ENCODE measurements at regions not wholly inside any gene's neighbourhood (a gene's known extent, or its start where the extent isn't known, plus 50 kb on each side); places are given as distances from the start of the nearest gene placed in this dataset.
"Not testable (repeated sequence)": the region's sequence is repeated elsewhere in the genome, so short reads cannot be mapped to it uniquely, and the experiment has no call there.

GRCh38 chr21:35475009-35475408 lies 425.9 kb upstream of the RUNX1 start:
- DNase-seq (ENCODE audit: low read depth, low spot score): no peak
- no peak overlapping the region for H3K4me3 ChIP-seq (ENCODE audit: low read depth, low read length)
- in situ Hi-C loops (cut with HindIII; ENCODE audit: low sequenced_read_pairs): no loop called here
- TF ChIP-seq, protein P1, sequence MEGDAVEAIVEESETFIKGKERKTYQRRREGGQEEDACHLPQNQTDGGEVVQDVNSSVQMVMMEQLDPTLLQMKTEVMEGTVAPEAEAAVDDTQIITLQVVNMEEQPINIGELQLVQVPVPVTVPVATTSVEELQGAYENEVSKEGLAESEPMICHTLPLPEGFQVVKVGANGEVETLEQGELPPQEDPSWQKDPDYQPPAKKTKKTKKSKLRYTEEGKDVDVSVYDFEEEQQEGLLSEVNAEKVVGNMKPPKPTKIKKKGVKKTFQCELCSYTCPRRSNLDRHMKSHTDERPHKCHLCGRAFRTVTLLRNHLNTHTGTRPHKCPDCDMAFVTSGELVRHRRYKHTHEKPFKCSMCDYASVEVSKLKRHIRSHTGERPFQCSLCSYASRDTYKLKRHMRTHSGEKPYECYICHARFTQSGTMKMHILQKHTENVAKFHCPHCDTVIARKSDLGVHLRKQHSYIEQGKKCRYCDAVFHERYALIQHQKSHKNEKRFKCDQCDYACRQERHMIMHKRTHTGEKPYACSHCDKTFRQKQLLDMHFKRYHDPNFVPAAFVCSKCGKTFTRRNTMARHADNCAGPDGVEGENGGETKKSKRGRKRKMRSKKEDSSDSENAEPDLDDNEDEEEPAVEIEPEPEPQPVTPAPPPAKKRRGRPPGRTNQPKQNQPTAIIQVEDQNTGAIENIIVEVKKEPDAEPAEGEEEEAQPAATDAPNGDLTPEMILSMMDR (IDR thresholded peaks at IDR 0.05; ENCODE audit: low read depth, low read length): no peak

GRCh38 chr21:35473496-35473895 lies 424.4 kb upstream of the RUNX1 start:
- no peak for DNase-seq (ENCODE audit: low read depth, low spot score)
- in situ Hi-C loops (cut with HindIII; ENCODE audit: low sequenced_read_pairs): no loop called here
- H3K4me3 ChIP-seq (ENCODE audit: low read depth, low read length): no peak overlapping the region
- TF ChIP-seq, protein P1 (IDR thresholded peaks at IDR 0.05; ENCODE audit: low read depth, low read length): no peak

GRCh38 chr21:35470522-35470921 lies 421.4 kb upstream of the RUNX1 start:
- DNase-seq (ENCODE audit: low read depth, low spot score): no peak
- TF ChIP-seq, protein P1 (IDR thresholded peaks at IDR 0.05; ENCODE audit: low read depth, low read length): no peak

DNA sequence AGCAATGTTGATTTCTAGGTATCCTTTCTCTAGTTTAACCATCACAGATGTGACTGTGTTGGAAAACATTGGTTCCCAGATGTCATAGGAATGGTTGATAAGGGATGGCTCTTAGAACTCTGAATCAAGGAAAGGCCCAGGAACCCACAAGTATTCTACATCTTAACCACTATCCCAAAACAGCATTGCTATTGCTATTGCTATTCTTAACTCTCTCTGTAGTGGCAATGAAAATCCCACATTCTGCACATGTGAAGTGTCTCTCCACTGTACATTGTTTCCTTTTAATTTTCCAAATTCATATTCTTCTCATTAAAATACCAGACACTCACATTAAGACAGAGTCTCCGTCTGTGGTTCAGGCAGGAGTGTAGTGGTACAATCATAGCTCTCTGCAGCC lies 420.4 kb upstream of the RUNX1 start:
- no peak overlapping the region for H3K4me3 ChIP-seq (ENCODE audit: low read depth, low read length)
- in situ Hi-C loops (cut with HindIII; ENCODE audit: low sequenced_read_pairs): no loop called here
- TF ChIP-seq, protein P1 (IDR thresholded peaks at IDR 0.05; ENCODE audit: low read depth, low read length): no peak
- DNase-seq (ENCODE audit: low read depth, low spot score): peak; percentile 19

More at GRCh38 chr21:35470522-35470921, 421.4 kb upstream of the RUNX1 start:
- in situ Hi-C loops (cut with HindIII; ENCODE audit: low sequenced_read_pairs): no loop called here
- no peak overlapping the region for H3K4me3 ChIP-seq (ENCODE audit: low read depth, low read length)

DNA sequence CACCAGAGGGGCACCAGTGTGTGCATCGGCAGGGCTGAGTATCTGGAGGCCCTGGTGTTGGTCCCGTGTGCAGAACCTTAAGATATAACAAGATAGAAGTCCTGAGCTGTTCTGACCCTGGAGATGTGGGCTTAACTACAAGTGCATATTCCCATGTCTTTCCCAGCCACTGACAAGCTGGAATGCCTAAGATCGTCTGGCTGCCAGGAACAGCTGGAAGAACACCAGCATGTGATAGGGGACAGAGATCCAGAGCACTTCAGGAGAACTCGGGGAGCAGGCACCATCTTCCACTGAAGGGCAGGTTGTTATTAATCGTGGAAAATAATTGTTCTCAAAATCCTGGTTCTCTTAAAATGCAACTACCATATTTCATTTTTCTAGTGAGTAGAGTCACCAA lies 419.9 kb upstream of the RUNX1 start:
- DNase-seq (ENCODE audit: low read depth, low spot score): no peak
- in situ Hi-C loops (cut with HindIII; ENCODE audit: low sequenced_read_pairs): no loop called here
- TF ChIP-seq, protein P1 (IDR thresholded peaks at IDR 0.05; ENCODE audit: low read depth, low read length): no peak
- H3K4me3 ChIP-seq (ENCODE audit: low read depth, low read length): no peak overlapping the region

DNA sequence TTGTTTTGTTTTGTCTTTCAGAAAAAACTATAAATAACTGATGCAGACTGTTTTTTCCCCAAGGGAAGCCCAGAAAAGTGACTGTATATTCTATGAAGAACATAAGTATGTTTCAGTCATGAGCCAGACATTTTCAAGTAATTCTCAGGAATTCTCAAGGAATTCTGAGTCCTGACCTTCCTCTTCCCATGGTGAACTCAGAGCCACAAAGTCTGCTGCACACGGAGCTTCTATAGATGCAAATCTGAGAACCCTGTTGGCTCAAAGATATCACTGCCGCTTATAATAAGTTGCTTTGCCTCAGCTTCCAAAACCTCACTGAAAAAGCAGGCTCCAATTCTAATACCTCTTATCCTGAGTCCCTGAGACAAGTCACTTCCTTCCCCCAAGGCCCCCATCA lies 418.5 kb upstream of the RUNX1 start:
- H3K4me3 ChIP-seq (ENCODE audit: low read depth, low read length): no peak overlapping the region
- TF ChIP-seq, protein P1 (IDR thresholded peaks at IDR 0.05; ENCODE audit: low read depth, low read length): no peak
- in situ Hi-C loops (cut with HindIII; ENCODE audit: low sequenced_read_pairs): no loop called here
- DNase-seq (ENCODE audit: low read depth, low spot score): no peak

- DNase-seq (ENCODE audit: low read depth, low spot score); in situ Hi-C loops (cut with HindIII; ENCODE audit: low sequenced_read_pairs); H3K4me3 ChIP-seq (ENCODE audit: low read depth, low read length): not testable (repeated sequence)
Measured at GRCh38 chr21:35466681-35467080, 417.6 kb upstream of the RUNX1 start.
